ENCODE measurements at regions not wholly inside any gene's neighbourhood (a gene's known extent, or its start where the extent isn't known, plus 50 kb on each side); places are given as distances from the start of the nearest gene placed in this dataset.

DNA sequence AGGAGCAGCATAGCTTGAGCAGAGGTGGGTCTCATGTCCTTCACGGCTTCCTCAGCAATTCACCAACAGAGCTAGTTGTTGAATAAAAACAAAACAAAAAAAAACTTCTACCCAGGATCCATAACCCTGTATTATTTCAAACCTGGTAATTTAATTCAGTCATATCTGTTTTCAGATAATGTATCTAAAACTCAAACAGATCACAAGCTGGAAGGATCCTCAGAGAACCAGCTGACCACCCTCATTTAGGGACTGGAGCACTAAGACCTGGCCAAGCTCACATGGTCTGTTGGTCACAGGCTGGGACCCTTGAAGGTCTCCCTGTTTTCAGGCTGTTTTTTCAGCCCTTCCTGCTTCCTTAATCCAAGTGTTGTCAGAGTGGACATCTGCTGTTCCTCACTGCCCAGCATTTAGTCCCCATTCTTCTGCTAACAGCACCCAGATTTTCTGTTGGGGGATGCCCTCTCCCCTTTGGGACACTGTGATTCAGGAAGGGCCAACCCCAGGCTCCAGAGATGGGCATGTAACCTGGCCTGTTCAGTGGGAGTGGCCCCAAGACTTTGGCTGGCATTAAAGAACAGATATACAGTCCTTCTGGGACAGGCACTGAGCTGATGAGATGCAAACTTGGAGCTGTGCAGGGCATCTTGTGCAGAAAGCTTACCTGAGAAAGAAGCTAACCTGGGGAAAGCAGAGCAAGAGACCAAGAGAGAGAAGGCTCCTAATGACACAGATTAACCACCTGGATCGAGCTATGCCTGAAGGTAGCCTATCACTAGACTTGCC lies 78.8 kb upstream of the SPATA12 start:
- TF ChIP-seq CTCF (IDR thresholded peaks at IDR 0.05; ENCODE audit: low read depth, low read length): no peak
- no peak overlapping the region for H3K4me3 ChIP-seq (ENCODE audit: low read depth, low read length)
- no peak for DNase-seq
- peaks cover 26% of the 10 kb centered on the region for H3K4me1 ChIP-seq
- no peaks in the 10 kb centered on the region for H3K27me3 ChIP-seq
- H3K9me3 ChIP-seq: no peaks in the 10 kb centered on the region
- no peaks in the 10 kb centered on the region for H3K36me3 ChIP-seq

GRCh38 chr3:56980798-56981390 lies 79.6 kb upstream of the SPATA12 start:
- no peaks in the 10 kb centered on the region for H3K27me3 ChIP-seq
- peaks cover 29% of the 10 kb centered on the region for H3K4me1 ChIP-seq
- no peak overlapping the region for H3K4me3 ChIP-seq (ENCODE audit: low read depth, low read length)
- no peaks in the 10 kb centered on the region for H3K9me3 ChIP-seq
- DNase-seq: peak; percentile 59
- H3K36me3 ChIP-seq: no peaks in the 10 kb centered on the region
- no peak for TF ChIP-seq CTCF (IDR thresholded peaks at IDR 0.05; ENCODE audit: low read depth, low read length)

GRCh38 chr3:56980243-56980642 lies 80.2 kb upstream of the SPATA12 start:
- Histone ChIP-seq H3K4me1 (peaks cover 26% of the 10 kb centered on the region), H3K4me3 (ENCODE audit: low read depth, low read length) (no peak overlapping the region), H3K36me3 (no peaks in the 10 kb centered on the region), H3K27me3 (no peaks in the 10 kb centered on the region), H3K9me3 (no peaks in the 10 kb centered on the region)
- no peak for DNase-seq
- no peak for TF ChIP-seq CTCF (IDR thresholded peaks at IDR 0.05; ENCODE audit: low read depth, low read length)

- H3K4me1 ChIP-seq: peaks cover 26% of the 10 kb centered on the region
- no peaks in the 10 kb centered on the region for H3K27me3 ChIP-seq
- no peak for TF ChIP-seq CTCF (IDR thresholded peaks at IDR 0.05; ENCODE audit: low read depth, low read length)
- H3K9me3 ChIP-seq: no peaks in the 10 kb centered on the region
- no peaks in the 10 kb centered on the region for H3K36me3 ChIP-seq
- no peak overlapping the region for H3K4me3 ChIP-seq (ENCODE audit: low read depth, low read length)
- no peak for DNase-seq
Measured at GRCh38 chr3:56979791-56980190, 80.7 kb upstream of the SPATA12 start.

DNA sequence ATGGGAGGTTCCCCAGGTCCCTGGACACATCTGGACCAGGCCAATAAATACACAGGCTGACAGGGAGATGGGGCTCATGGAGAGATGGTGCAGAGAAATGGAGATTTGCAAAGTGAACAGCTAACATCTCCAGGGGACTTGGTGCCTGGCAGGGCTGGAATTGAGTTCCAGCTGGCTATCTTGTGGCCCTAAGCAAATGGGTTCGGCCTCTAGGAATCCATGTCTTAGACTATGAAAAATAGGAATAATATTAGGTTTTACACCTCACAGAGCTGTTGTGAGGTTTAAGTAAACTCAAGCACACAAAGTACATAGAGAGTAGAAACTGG lies 82.9 kb upstream of the SPATA12 start:
- no peaks in the 10 kb centered on the region for H3K27me3 ChIP-seq
- H3K4me3 ChIP-seq (ENCODE audit: low read depth, low read length): no peak overlapping the region
- H3K4me1 ChIP-seq: peaks cover 26% of the 10 kb centered on the region
- H3K36me3 ChIP-seq: no peaks in the 10 kb centered on the region
- no peak for TF ChIP-seq CTCF (IDR thresholded peaks at IDR 0.05; ENCODE audit: low read depth, low read length)
- no peak for DNase-seq
- no peaks in the 10 kb centered on the region for H3K9me3 ChIP-seq
